ENCODE measurements at regions not wholly inside any gene's neighbourhood (a gene's known extent, or its start where the extent isn't known, plus 50 kb on each side); places are given as distances from the start of the nearest gene placed in this dataset.

- H3K79me2 ChIP-seq (ENCODE audit: insufficient read depth, low read length): no peaks in the 10 kb centered on the region
- no peak overlapping the region for H3K4me2 ChIP-seq (ENCODE audit: low read length)
- H2AFZ ChIP-seq (ENCODE audit: low read depth, low read length): peak overlapping the region; percentile 11
- no peaks in the 10 kb centered on the region for H3K9me3 Mint-ChIP-seq (ENCODE audit: unreplicated experiment)
- H3K4me3 Mint-ChIP-seq (ENCODE audit: unreplicated experiment): no peak overlapping the region
- no peak overlapping the region for H3K27ac ChIP-seq (ENCODE audit: low read depth, low read length)
- no peaks in the 10 kb centered on the region for H3K9me3 ChIP-seq (ENCODE audit: insufficient read depth, low read depth, low read length)
- no peaks in the 10 kb centered on the region for H3K4me1 ChIP-seq (ENCODE audit: insufficient read depth, low read length)
- FAIRE-seq (no peak), DNase-seq (ENCODE audit: low read depth) (no peak)
- TF ChIP-seq EZH2 (IDR thresholded peaks at IDR 0.05; ENCODE audit: insufficient read depth, low read length): no peak
- TF ChIP-seq, protein P1, sequence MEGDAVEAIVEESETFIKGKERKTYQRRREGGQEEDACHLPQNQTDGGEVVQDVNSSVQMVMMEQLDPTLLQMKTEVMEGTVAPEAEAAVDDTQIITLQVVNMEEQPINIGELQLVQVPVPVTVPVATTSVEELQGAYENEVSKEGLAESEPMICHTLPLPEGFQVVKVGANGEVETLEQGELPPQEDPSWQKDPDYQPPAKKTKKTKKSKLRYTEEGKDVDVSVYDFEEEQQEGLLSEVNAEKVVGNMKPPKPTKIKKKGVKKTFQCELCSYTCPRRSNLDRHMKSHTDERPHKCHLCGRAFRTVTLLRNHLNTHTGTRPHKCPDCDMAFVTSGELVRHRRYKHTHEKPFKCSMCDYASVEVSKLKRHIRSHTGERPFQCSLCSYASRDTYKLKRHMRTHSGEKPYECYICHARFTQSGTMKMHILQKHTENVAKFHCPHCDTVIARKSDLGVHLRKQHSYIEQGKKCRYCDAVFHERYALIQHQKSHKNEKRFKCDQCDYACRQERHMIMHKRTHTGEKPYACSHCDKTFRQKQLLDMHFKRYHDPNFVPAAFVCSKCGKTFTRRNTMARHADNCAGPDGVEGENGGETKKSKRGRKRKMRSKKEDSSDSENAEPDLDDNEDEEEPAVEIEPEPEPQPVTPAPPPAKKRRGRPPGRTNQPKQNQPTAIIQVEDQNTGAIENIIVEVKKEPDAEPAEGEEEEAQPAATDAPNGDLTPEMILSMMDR (IDR thresholded peaks at IDR 0.05; ENCODE audit: insufficient read depth, low read depth, low read length): no peak
- no peak overlapping the region for H3K9ac ChIP-seq (ENCODE audit: low read length)
- H4K20me1 ChIP-seq (ENCODE audit: insufficient read depth, low read length): no peaks in the 10 kb centered on the region
- no peaks in the 10 kb centered on the region for H3K36me3 Mint-ChIP-seq (ENCODE audit: low read depth, unreplicated experiment)
- H3K4me3 ChIP-seq (ENCODE audit: insufficient read depth, low read depth, low read length): no peak overlapping the region
- H3K27me3 ChIP-seq (ENCODE audit: insufficient read depth, low read length): no peaks in the 10 kb centered on the region
- H3K27ac Mint-ChIP-seq (ENCODE audit: unreplicated experiment): no peak overlapping the region
- H3K4me1 Mint-ChIP-seq (ENCODE audit: low read depth, unreplicated experiment): peaks cover 4% of the 10 kb centered on the region
- H3K27me3 Mint-ChIP-seq (ENCODE audit: low read depth, unreplicated experiment): no peaks in the 10 kb centered on the region
- H3K36me3 ChIP-seq (ENCODE audit: insufficient read depth, low read length): no peaks in the 10 kb centered on the region
Observed at GRCh38 chr4:126955292-126956183, 677.2 kb upstream of the INTU start.

GRCh38 chr4:126956184-126956897 lies 676.4 kb upstream of the INTU start:
- no peak overlapping the region for H3K9ac ChIP-seq (ENCODE audit: low read length)
- H3K36me3 ChIP-seq (ENCODE audit: insufficient read depth, low read length): no peaks in the 10 kb centered on the region
- Mint-ChIP-seq H3K27ac (ENCODE audit: unreplicated experiment) (no peak overlapping the region), H3K9me3 (ENCODE audit: unreplicated experiment) (no peaks in the 10 kb centered on the region), H3K27me3 (ENCODE audit: low read depth, unreplicated experiment) (no peaks in the 10 kb centered on the region), H3K4me3 (ENCODE audit: unreplicated experiment) (no peak overlapping the region), H3K36me3 (ENCODE audit: low read depth, unreplicated experiment) (no peaks in the 10 kb centered on the region), H3K4me1 (ENCODE audit: low read depth, unreplicated experiment) (peaks cover 4% of the 10 kb centered on the region)
- H3K4me2 ChIP-seq (ENCODE audit: low read length): no peak overlapping the region
- no peaks in the 10 kb centered on the region for H3K9me3 ChIP-seq (ENCODE audit: insufficient read depth, low read depth, low read length)
- H2AFZ ChIP-seq (ENCODE audit: low read depth, low read length): no peak overlapping the region
- TF ChIP-seq, protein P1 (IDR thresholded peaks at IDR 0.05; ENCODE audit: insufficient read depth, low read depth, low read length): no peak
- no peak for TF ChIP-seq EZH2 (IDR thresholded peaks at IDR 0.05; ENCODE audit: insufficient read depth, low read length)
- DNase-seq (ENCODE audit: low read depth): no peak
- H3K27me3 ChIP-seq (ENCODE audit: insufficient read depth, low read length): no peaks in the 10 kb centered on the region
- FAIRE-seq: no peak
- no peaks in the 10 kb centered on the region for H3K79me2 ChIP-seq (ENCODE audit: insufficient read depth, low read length)
- H3K27ac ChIP-seq (ENCODE audit: low read depth, low read length): no peak overlapping the region
- H3K4me1 ChIP-seq (ENCODE audit: insufficient read depth, low read length): no peaks in the 10 kb centered on the region
- no peaks in the 10 kb centered on the region for H4K20me1 ChIP-seq (ENCODE audit: insufficient read depth, low read length)
- H3K4me3 ChIP-seq (ENCODE audit: insufficient read depth, low read depth, low read length): no peak overlapping the region
